Embryonic facial prominence (tissue), 1 donor: ENCODE measurements at regions not wholly inside any gene's neighbourhood (a gene's known extent, or its start where the extent isn't known, plus 50 kb on each side); places are given as distances from the start of the nearest gene placed in this dataset.

Experiments used
- DNase-seq: peaks from one replicate; pipeline ENCODE4 v3.0.0-alpha.2; 2016; ENCODE audit errors: extremely low spot score

GRCh38 chr6:163634211-163635171 lies 220.0 kb downstream of the QKI start:
- no peak for DNase-seq

DNA sequence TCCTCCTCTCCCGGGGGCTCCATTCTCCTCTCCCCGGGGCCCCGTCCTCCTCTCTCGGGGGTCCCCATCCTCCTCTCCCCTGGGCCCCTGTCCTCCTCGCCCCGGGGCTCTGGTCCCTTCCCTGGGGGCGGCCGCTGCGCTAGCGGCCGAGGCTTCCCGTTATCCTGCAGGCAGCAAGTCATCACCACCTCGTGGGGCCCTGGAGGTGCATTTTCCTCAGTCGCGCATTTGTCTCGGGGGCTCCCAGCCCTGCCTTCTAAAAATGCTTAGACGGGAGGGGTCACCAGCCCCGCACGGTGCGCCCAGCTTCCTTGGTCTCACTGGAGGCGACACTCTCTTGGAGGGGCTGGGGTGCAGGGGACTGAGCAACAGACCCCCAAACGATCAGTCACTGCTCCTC lies 216.5 kb downstream of the QKI start:
- DNase-seq = no peak

- DNase-seq = no peak
Measured at GRCh38 chr6:163630572-163630971, 216.1 kb downstream of the QKI start.

GRCh38 chr6:163630096-163630495 lies 215.6 kb downstream of the QKI start:
- DNase-seq = no peak
